ENCODE measurements at regions not wholly inside any gene's neighbourhood (a gene's known extent, or its start where the extent isn't known, plus 50 kb on each side); places are given as distances from the start of the nearest gene placed in this dataset.

GRCh38 chr11:91170711-91171110, 947.9 kb upstream of the CHORDC1 start:
- intact Hi-C loops (cut with micrococcal nuclease) (no loop called here), dilution Hi-C loops (cut with HindIII; ENCODE audit: low sequenced_read_pairs, unreplicated experiment) (no loop called here), in situ Hi-C loops (cut with MboI; ENCODE audit: low sequenced_read_pairs) (no loop called here)
- H3K79me1 ChIP-seq (ENCODE audit: low read depth in 1 of 2, low read length in 2 of 2): no peaks in the 10 kb centered on the region
- H2AK5ac ChIP-seq (ENCODE audit: low read depth, low read length): no peak overlapping the region
- no peak overlapping the region for H2AFZ ChIP-seq (replicated peaks; ENCODE audit: low read length, poor library complexity)
- no peak overlapping the region for H3K56ac ChIP-seq (ENCODE audit: extremely low read depth, insufficient read depth, low read length)
- H3K18ac ChIP-seq (ENCODE audit: low read depth, low read length): no peak overlapping the region
- H3K14ac ChIP-seq (replicated peaks; ENCODE audit: low read depth, low read length): no peak overlapping the region
- H4K5ac ChIP-seq (ENCODE audit: low read depth, low read length): no peak overlapping the region
- no peak overlapping the region for H4K91ac ChIP-seq (ENCODE audit: insufficient read depth, low read depth, low read length)
- no peak overlapping the region for H2AK9ac ChIP-seq (replicated peaks; ENCODE audit: low read depth, low read length, poor library complexity)
- BruUV-seq (replicated peaks): no TSS peak
- CTCF ChIA-PET: interaction anchor here (0.8 kb wide), 1 partner anchor 741 kb away, joined by 3 read pairs; no protein-coding TSS in a partner anchor
- no peak overlapping the region for H2BK15ac ChIP-seq (ENCODE audit: low read depth, low read length)
- no peak overlapping the region for H3K4ac ChIP-seq (ENCODE audit: low read depth, low read length)
- H4K8ac ChIP-seq (ENCODE audit: low read depth in 2 of 2, low read length in 2 of 2): no peak overlapping the region
- no peaks in the 10 kb centered on the region for H3K4me1 ChIP-seq (ENCODE audit: control insufficient read depth, insufficient read depth, low read length)
- no peaks in the 10 kb centered on the region for H3K9me3 ChIP-seq (ENCODE audit: control insufficient read depth, insufficient read depth, low read length)
- no peak overlapping the region for H3K4me2 ChIP-seq (ENCODE audit: low read depth, low read length)
- ATAC-seq (ENCODE audit: low read depth) (no peak), DNase-seq (peak; percentile 8)
- H2BK5ac ChIP-seq (ENCODE audit: low read depth, low read length, poor library complexity, severe bottlenecking): no peak overlapping the region
- TF ChIP-seq RCOR1 (IDR thresholded peaks at IDR 0.05; ENCODE audit: insufficient replicate concordance, low read length) (no peak), MXI1 (IDR thresholded peaks at IDR 0.05; ENCODE audit: borderline replicate concordance, low read depth, low read length) (no peak), CTCF (conservative IDR thresholded peaks at IDR 0.05; ENCODE audit: low read depth, low read length) (no peak), MAZ (IDR thresholded peaks at IDR 0.05; ENCODE audit: borderline replicate concordance, low read depth, low read length) (no peak), NFE2L2 (IDR thresholded peaks at IDR 0.05; ENCODE audit: low read depth, low read length) (no peak), RAD21 (IDR thresholded peaks at IDR 0.05; ENCODE audit: low read length) (no peak), BHLHE40 (IDR thresholded peaks at IDR 0.05; ENCODE audit: low read depth, low read length) (no peak), USF2 (IDR thresholded peaks at IDR 0.05; ENCODE audit: low read depth, low read length) (no peak), ELK1 (IDR thresholded peaks at IDR 0.05; ENCODE audit: borderline replicate concordance, low read depth, low read length) (no peak), CEBPB (IDR thresholded peaks at IDR 0.05; ENCODE audit: low read depth, low read length) (no peak), MAFK (IDR thresholded peaks at IDR 0.05; ENCODE audit: low read depth, low read length) (no peak), POLR2A (IDR thresholded peaks at IDR 0.05; ENCODE audit: low read depth, low read length) (no peak), RFX5 (IDR thresholded peaks at IDR 0.05; ENCODE audit: low read depth, low read length) (no peak), CHD1 (IDR thresholded peaks at IDR 0.05; ENCODE audit: low read depth, low read length) (no peak), SMC3 (IDR thresholded peaks at IDR 0.05; ENCODE audit: low read depth, low read length) (no peak), FOS (IDR thresholded peaks at IDR 0.05; ENCODE audit: low read depth, low read length) (no peak)
- no peaks in the 10 kb centered on the region for H3K27me3 ChIP-seq (ENCODE audit: control insufficient read depth, insufficient read depth, low read length)
- H2BK20ac ChIP-seq (ENCODE audit: low read depth, low read length): no peak overlapping the region
- no peak overlapping the region for H3K23ac ChIP-seq (ENCODE audit: low read depth, low read length)
- H3K9ac ChIP-seq (ENCODE audit: low read depth, low read length): no peak overlapping the region
- H3K9me1 ChIP-seq (ENCODE audit: insufficient read depth, low read length): no peaks in the 10 kb centered on the region
- H3K27ac ChIP-seq (ENCODE audit: insufficient read depth, low read length): no peak overlapping the region
- H3K4me3 ChIP-seq (ENCODE audit: insufficient read depth, low read depth, low read length): no peak overlapping the region
- H3K36me3 ChIP-seq (ENCODE audit: control insufficient read depth, insufficient read depth, low read length): no peaks in the 10 kb centered on the region
- H4K20me1 ChIP-seq (ENCODE audit: insufficient read depth, low read length): no peaks in the 10 kb centered on the region
- POLR2A ChIA-PET (ENCODE audit: unreplicated experiment): no interaction called here
- no peak overlapping the region for H2BK120ac ChIP-seq (ENCODE audit: low read depth, low read length)

All from IMR-90 (cell line).